NCI-H1105 (cell line): ENCODE measurements at regions not wholly inside any gene's neighbourhood (a gene's known extent, or its start where the extent isn't known, plus 50 kb on each side); places are given as distances from the start of the nearest gene placed in this dataset.

ENCODE experiments used
- DNase-seq: peaks from one replicate; lab custom pipeline; 2025; lab: John Stamatoyannopoulos, UW

DNA sequence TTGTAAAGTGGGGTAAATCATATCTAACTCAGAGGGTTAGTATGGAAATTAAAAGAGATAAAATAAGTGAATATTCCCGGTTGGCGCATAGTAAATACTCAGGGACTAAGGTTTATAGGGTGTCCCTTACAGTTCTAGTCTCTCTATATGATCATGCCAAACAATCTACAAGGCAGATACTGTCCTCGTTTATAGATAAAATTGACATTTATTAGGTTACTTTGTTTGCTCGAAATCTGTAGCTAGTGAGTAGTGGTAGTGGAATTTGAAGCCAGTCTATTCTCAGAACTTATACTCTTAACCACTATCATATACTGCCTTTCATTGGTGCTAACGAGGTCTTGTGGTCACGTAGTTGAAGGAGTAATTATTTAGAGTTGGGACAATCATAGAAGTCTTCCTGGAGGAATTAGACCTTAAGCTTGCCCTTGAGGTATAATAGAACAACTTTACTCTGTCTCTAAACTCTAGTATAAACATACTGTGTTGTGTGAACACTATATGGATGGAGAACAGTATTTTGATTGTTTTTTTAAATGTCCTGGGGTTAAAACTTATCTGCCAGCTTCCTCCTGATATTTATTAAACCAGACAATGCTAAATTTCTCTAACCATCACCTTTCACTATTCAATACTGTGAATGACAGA is 324.0 kb downstream of the STIM2 start:
- DNase-seq: no peak

DNA sequence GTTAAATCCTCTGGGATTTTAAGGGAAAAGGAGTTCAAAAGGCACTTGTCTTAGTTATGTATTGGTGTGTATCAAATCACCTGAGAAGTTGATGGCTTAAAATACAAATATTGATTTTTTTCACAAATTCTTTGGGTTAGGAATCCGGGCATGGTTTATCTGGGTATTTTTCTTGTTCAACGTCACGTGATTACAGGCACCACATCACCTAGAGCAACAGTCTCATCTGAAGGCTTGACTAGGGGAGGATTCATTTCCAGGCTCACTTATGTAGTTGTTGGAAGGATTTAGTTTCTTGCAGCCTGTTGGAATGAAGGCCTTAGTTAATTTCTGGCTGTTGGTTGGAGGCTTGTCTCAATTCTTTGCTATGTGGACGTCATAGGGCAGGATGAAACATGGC is 326.1 kb downstream of the STIM2 start:
- no peak for DNase-seq

DNA sequence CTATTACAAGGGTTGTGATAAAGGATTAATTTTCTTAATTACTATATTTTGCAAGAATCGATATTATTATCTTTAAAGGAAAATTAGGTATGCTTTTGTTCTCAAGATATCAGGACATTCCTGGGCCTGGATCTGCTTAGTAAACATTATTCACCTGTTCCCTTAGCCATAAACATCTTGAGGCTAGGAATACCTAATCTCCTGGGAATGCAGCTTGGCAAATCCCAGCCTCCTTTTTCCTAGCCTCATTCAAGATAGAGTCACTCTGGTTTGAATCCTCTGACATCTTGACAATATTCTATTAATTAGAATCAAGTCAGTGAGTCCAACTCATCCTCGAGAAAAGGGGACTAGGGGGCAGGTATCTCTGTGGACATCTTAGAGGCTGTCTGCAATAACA is 327.1 kb downstream of the STIM2 start:
- no peak for DNase-seq

DNA sequence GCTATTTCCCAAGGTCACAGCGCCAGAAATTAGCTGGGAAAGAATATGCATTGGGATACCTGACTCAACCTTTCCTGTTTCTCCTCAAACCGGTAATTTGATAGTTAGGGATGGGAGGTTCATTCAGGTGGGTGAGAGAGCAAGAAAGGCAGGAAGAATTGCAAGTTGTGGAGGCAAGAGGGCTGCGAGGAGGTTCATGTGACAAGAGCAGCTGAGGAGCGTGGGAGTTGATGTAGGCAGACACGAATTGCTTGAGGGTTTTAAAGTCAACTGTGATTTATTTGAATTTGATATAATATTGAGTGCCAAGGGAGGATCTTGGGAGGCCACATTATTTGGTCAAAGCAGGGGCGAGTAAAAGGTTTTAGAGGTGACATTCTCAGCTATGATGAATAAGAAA is 329.0 kb downstream of the STIM2 start:
- no peak for DNase-seq

DNA sequence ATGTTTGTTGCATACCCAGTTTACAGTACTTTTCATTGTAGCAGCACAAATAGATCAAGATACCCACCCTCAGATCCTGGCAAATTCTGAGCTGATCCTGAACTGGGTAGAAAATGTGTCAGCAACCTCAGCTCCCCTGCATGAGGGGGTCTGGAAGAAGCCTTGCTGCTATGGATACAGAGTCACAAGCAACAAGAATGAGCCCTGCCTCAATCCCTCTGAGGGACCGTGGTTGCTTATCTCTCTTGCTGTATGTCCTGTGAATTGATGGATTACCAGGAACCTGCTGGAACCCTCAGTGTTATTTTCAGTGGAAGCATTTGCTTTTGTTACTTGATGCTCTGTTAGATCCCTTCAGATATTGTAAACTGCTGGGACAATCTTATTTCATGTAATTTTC is 331.0 kb downstream of the STIM2 start:
- DNase-seq: no peak

DNA sequence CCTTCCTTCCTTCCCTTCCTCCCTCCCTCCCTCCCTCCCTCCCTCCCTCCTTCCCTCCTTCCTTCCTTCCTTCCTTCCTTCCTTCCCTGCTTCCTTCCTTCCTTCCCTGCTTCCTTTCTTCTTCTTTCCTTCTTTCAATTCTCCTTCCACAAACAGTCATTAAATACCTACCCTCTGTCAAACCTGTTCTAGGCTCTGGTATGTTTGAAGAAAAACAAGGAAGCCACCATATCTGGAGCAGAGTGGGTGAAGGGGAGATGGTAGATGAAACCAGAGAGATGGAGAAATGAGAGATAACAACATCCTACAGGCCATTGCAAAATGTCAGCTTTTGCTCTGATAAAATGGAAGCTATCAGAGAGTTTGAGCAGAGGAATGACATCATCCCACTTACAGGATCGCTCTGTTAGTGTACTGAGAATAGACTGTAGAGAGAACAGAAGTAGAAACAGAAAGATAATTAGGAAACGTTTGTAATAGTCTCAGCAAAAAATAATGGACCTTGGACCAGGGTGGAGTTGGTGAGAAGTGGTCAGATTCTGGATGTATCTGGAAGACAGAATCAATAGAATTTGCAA is 334.0 kb downstream of the STIM2 start:
- DNase-seq: no peak

DNA sequence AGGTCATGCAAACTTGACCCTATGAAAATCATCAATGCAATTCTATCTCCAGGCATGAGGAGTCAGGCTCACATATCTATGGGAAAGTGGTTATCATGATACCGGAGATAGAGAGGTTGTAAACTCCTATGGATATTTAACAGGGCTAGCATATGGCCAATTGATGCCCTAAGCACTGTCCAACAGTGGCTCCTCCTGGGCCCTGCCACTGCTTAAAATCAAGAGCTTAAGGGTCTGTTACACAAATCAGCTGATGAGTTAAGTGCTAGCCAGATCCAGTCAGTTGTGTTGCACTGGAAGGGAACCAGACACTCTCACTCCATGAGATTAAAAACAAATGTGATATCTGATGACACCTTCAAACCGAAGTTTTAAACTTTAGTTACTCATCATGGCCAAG is 337.6 kb downstream of the STIM2 start:
- DNase-seq: no peak

DNA sequence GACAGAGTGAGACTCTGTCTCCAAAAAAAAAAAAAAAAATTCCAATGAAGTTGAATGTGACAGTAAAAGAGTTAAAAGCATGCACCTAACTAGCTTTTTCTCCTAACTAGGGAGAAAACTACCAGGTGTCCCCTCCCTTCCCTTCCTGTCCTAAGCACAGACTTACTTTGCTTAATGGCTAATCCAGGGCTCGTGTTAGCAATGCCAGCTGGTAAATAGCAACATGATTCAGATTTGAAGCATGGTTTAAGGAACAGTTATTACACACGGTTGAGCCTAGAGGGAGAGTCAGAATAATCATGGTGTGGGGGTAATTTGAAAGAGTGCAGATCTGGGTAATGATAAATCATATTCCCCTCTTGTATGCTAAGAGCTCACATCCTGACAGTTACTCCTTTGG is 338.3 kb downstream of the STIM2 start:
- no peak for DNase-seq

DNA sequence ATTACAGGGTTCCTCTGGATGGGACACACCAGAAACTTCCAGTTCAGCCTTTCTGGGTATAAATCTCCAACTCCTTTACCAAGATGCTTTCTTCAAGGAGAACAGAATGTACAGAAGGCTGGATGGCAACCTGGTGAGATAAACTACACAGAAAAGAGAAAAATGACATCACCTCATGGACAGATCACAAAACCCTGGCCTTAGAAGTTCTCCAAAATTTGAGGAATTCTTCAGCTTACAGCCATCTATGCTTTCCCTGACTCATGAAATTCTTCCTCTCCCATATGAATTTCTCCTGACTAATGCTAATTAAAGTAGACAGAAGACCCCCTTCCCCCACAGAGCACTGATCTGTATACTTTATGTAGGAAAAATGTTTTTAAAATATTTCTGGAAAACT is 345.4 kb downstream of the STIM2 start:
- no peak for DNase-seq

DNA sequence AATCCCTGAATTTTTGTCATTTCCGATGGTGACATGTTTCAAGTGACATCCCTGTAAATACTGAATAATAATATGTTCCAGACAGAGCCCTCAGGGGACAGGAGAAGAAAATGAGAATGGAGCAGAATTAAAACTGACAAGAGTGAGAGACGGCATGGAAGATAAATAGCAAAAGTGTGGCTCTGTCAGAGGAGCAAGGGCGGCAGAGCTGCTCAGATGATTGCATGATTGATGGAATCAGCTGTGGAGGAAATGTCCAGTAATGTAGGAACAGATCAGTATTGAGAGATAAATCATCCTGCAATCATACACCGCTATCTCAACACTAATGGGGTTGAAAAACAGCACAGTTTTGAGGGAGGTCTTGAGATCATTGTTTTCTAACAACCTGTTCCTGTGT is 350.3 kb downstream of the STIM2 start:
- DNase-seq: no peak

DNA sequence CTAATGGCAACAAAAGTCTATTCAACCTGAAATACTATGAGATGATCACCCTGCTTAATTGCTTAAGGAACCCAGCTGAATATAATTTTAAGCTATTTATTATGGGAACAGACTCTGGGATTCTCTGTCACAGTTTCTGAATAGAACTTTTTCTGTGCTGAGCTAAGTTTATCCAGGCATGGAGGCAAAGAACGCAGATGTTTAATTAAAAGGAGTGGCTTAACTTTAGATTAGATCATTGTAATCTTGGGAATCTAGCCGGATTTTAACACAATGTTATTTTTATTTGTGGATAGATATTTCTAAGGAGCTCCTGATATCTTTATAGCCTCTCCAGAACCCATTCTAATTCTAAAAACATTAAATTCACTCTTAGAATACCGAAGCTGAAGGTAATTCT is 353.4 kb downstream of the STIM2 start:
- no peak for DNase-seq

DNA sequence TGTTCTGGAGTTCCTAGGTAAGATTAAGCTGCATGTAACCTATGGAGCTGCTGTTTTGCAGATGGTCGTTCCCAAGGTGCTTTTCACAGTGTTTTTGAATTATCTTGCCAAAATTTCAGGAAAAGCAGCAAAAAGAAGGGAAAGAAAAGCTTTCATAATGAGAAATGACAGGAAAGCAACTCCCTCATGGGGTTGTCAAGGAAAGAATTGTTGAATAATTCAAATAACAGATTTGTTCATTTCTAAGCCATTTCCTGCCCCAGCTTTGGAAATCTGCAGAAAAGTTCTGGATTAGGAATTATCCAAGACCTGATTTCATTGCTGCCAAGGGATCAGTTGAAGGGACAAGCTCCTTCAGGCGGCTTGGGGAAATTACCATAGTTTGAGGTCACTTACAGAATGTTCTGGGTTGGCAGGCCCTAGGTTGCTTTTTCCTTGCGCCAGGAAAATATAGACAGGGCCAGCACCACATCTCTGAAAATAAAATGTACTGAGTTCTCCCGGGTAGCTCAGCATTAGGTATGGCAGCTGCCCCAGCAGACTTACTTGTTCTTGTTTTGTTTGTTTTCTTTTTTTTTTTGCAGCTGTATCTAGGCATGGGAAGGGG is 354.7 kb downstream of the STIM2 start:
- no peak for DNase-seq

DNA sequence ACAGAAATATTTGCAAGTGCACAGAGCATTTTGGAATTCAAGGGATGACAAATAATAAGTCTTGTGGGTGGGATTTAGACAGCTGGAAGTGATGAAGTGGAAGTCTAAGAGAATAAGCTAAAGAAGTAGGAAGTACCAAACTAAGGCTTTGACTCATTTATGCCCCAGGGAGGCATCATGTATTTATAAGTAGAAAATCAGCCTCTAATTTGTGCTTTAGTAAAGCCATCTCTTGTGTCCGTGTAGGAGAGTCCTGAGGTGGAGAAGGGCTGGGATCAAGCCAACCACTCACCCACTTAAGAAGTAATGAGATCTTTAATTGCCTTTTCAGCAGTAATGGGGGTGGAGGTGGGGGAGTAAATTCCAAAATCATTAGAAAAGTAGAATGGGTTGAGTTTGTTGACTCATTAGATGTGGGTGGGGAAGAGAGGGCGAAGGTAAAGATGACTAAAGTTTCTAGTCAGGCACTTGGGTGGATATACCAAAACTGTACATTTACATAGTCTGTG is 356.7 kb downstream of the STIM2 start:
- no peak for DNase-seq

DNA sequence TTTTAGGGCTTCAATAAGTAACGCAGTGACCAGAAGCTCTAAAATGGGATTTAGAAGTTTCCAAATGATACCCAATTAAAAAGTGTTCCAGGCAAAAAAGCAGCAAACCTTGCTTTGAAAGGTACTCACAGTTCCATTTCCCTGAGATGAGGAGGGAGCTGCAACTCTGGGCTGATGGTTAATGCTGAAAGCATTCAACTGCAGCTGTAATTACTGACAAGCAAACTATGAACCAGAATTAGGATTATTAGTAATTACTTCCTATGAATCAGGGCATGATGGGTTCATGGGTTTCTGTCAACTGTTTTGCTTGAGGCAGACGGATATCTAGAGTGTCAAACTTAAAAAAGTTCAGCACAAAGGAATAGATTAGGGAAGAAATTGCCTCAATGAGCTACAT is 357.4 kb downstream of the STIM2 start:
- no peak for DNase-seq

DNA sequence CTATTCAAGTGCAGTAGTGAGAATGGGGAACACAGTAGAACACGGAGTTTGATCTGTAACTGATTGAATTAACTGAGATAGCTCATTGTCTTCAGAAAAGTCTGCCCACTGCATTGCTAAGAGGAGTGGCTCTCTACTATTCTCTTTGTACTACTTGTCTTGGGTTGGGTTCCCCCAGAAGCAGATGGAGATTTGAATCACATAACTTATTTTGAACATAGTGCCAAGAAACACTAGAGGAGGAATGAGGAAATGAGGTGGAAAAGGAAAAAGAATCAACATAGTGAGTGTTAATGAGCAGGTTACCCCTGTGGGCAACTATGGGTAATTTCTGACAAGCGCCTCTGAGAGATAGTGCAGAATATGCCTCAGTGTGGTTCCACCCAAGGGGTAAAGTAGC is 362.7 kb downstream of the STIM2 start:
- no peak for DNase-seq

DNA sequence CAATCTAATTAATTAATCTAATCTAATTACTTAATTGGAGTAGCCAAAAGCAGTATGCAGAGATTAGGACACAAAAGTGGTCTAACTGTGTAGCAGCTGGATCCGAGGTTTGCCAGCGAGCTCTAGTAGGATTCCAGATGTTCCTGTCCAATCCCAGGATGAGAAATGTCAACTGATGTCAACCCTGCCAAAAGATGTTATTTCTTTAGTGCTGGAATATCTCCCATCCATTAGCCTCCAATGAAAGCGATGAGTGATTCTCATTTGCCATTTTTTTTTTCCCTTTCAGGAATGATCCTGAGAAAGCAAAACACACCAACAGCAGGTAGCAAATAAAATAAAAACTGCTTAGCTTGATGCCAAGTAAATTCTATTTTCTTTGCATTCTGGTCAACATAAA is 372.9 kb downstream of the STIM2 start:
- no peak for DNase-seq

DNA sequence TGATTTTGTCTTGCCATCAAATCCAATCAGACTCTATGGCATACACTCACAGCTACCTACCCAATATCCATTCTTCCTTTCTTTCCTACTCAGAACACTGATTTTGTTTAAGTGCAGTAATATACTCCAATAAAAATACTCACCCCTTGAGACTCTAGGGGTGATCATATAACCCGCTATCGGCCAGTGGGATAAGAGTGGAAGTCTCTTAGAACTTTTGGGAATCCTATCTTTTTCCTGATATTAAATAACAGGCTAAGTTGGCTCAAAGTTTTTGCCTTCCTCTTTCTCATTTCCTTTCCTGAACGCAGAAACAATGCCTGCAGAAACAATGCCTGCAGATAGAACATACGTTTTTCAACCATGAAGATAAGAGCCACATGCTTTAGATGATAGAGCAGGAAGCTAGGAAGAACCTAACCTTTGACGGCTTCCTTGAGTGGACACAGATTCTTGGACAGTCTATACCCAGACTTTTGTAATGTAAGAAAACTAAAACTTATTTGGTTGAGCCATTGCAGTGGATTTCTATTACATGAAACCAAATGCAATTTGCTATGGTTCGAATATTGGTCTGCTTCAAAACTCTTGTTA is 373.8 kb downstream of the STIM2 start:
- DNase-seq: no peak

DNA sequence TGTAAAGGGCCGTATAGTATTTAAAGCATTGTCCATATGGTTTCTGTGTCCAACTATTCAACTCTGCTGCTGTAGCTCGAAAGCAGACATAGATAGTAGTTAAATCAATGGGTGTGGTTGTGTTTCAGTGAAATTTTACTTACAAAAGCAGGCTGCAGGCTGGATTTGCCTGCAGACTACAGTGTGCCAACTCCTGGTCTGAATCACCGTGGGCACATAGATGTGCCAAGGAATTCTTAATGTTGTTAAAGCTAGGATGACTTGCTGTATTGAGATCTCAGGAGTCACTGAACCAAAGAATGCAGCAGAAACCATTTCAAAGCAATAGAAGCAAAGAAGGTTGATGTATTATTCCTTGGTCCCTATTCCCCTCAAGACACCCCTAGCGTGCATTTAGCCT is 379.0 kb downstream of the STIM2 start:
- no peak for DNase-seq

DNA sequence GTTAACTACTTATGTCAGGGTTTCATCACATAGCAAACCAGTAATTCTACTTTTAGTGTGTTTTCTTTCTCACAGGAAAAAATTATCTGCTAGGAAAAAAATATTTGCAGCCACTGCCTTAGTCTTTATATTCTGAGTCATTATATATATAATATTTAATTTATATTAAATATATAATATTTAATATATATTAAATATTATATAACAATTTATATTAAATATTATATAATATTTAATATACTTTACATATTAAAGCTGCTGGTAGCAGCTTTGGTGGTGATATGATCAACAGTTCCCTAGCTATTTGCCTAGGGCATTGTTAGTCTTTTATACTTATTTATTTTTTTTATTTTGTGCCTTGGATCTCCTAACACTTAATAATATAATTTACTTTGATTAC is 381.6 kb downstream of the STIM2 start:
- no peak for DNase-seq

DNA sequence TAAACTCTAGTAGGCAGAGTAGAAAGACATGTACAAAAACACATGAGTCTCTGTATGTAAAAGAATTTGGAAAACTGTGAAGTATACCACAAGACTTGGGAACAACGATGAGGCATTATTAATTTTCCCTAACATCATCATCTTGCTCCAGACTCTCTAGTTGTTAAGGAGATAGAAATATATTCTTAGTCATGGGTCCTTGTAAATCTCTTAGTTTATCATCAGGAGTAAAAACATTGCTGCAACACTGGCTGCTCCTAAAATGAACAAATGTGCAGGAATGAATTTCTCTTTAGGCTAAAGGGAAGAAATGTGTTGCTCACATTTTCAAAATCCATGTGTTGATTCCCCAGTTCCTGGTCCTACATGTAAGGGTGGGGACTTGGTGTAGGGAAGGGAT is 384.6 kb downstream of the STIM2 start:
- no peak for DNase-seq

DNA sequence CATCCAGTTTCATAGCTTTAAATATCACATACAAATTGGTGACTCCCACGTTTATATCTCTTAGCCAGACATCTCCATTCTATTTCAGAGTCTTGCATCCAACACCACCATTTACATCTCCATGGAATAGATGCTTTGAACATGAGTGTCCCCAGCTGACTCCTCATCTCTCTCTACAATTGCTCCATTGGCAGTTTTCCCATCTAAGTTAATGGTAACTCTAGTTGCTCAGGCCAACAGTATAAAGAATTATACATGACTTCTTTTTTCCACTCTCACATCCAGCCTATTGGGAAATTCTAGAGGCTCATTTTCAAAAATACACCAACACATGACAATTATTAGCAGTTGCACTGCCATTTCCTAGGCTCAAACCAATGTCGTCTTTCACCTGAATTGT is 388.2 kb downstream of the STIM2 start:
- DNase-seq: no peak

DNA sequence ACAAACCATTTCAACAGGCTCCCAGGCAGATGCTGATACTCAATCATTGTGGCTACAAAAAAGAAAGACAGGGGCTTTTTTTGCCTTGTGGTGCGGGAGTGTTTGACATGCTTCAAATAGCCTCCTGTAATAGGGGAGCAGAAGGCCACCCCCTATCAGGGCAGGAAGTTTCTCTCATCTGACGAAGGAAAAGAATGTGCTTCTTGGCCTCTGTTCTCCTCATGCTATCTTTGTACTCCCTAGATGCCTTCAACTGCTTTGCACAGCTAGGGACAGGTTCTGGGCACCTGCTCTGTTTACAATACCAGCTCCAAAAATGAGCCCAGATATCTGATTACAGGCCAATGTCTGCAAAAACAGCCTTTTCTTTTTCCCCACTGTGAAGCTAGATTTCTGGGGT is 391.1 kb downstream of the STIM2 start:
- no peak for DNase-seq

DNA sequence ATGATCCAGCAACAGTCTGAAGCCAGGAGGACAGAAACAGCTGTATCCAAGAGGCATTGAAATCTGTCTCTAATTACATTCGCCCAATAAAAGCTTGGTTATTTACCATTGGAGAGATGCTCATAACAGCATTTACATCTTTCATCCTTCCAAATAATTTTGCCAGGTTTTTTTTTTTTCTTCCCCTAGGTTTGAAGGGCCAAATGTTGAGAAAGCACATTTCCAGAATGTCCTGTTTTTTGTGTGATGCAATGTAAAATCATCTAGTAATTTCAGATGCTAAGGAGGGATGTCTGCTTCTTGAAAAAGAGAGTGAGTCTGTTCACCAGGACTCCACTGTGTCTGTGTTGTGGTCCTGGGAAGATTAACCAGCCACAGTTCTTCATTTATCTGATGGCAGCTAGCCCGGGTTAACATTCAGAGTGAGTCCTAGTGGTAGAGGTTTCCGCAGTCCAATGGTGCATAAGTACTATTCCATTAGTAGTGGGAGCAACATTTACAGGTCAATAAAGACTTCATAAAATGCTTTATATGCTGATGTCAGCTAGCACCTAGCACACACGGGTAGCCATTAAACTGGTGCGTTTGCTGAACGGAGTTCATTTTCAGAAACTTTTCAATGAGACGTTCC is 406.8 kb downstream of the STIM2 start:
- DNase-seq: no peak
